Fibroblast of skin of abdomen (primary cell): ENCODE measurements at regions not wholly inside any gene's neighbourhood (a gene's known extent, or its start where the extent isn't known, plus 50 kb on each side); places are given as distances from the start of the nearest gene placed in this dataset.

Experiments
- DNase-seq: peaks from one replicate; pipeline ENCODE4 v3.0.0-alpha.2; 2013

- no peak for DNase-seq
Observed at GRCh38 chr20:11311659-11312224, 606.0 kb upstream of the BTBD3 start.

- DNase-seq: no peak
Observed at GRCh38 chr20:11315525-11315924, 602.2 kb upstream of the BTBD3 start.

- no peak for DNase-seq
Observed at GRCh38 chr20:11316244-11316643, 601.4 kb upstream of the BTBD3 start.

GRCh38 chr20:11320033-11320432 is 597.7 kb upstream of the BTBD3 start:
- no peak for DNase-seq

DNA sequence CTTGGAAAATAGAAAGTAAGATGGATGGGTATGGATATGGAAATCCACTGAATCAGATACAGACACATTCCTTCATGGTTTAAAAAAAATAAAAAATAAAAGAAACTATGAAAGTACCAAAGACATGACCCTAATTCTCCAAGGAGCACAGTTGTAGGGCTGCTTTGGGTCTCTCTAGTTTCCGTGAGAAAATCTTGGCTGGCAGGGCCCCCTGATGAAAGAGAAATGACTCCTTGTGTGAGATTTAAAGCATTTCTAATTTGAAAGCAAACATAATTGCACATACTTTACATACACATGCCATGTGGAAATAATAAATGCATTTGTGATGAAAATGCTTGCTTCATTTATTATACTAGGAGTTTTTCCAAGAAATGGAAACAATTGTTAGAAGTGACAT is 593.9 kb upstream of the BTBD3 start:
- DNase-seq: peak; percentile 87

DNA sequence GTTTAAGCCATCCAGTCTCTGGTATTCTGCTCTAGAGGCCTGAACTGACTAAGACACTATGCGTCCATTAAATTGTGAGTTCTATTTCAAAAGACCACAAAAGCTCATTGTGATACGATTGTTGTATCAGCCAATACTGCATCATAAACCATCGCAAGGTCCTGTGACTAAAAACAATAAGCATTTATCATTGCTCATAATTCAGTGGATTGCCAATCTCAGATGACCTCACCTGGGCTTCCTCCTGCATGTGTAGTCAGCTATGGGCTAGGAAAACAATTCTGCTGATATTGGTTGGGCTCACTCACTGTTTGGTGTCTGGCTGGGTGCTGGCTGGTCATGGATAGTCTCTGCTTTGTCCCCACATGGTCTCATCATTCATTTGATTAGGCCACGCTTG is 592.7 kb upstream of the BTBD3 start:
- no peak for DNase-seq

DNA sequence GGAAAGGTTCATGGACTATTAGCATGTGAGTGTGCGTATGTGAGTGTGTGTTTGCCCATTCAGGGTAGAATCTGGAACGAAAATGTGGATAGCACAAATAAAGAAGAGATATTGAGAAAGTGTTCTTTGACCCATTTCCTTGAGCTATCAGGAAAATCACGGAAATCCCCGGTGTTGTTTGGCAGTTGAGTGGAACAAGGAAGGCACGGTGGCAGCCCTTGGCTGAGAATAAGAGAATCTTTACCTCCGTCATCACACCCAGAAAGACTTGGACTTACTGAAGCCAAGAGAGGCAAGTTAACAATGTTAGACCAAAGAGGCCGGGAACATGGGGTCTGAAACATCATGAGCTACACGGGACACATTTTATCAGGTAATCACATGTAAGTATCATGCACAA is 588.9 kb upstream of the BTBD3 start:
- no peak for DNase-seq

DNA sequence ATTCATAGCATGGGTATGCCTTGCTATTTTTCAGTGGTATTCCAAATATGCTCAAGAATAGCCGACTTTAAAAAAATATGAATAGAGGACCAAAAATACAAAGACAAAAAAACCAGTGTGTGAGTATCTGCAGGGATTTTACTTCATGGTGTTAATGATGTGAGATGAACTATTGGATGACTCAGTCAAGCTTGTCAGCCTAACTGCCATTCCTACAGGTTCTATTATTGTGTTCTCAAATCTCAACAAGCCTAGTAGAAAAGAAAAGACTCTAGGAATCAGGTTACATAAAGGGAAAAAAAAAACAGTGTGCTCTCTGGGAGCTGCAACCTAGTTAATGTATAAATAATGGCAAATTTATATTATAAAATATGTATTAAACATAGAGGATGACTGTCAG is 588.4 kb upstream of the BTBD3 start:
- peak; percentile 10 for DNase-seq

GRCh38 chr20:11331096-11331495 is 586.6 kb upstream of the BTBD3 start:
- peak; percentile 43 for DNase-seq

GRCh38 chr20:11332381-11332780 is 585.3 kb upstream of the BTBD3 start:
- peak; percentile 7 for DNase-seq

DNA sequence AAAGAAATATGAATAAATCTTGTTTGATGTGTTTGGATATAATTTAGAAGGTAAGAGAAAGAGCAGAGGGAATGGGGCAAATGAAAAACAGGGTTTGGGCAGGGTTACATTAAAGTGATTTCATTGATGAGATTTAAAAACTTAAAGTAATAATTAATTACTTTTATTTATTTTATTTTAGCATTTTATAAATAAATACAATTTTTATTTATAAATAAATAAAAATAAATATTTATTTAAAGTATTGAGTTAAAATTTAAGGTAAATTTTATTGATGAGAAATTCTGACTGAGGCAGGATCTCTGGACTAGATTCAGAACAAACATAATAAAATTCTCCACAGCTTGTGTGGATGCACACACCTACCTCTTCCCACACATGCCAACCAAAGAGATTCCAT is 584.1 kb upstream of the BTBD3 start:
- no peak for DNase-seq

GRCh38 chr20:11337361-11338130 is 580.1 kb upstream of the BTBD3 start:
- no peak for DNase-seq

DNA sequence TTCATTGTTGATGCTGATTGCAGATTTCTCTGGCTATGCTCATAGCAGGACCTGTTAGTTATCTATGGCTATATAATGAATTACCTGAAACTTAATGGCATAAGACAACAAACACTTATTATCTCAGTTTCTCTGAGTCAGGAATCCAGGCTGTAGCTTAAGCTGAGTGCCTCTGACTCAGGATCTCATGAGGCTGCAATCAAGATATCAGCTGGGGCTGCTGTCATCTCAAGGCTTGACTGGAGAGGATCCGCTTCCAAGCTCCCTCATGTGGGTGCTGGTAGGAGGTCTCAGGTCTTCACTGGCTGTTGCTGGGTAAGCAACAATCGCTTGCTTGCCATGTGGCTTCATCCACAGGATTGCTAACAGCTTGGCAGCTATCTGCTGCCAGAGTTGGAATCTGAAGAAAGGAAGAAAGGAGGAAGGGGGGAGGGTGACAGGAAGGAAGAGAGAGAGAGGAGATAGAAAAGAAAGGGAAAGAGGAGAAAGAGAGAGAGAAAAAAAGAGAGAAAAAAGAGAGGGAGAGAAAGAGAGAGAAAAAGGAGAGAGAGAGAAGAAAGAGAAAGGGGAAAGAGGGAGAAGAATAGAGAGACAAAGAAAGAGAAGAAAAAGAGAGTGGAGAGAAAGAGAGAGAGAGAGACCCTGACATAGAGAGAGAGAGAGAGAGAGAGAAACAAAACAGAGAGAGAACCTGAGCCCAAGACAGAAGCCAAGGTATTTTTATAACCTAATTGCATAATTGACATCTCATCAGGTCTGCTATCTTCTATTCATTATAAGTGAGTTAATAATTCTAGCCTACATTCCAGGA is 579.0 kb upstream of the BTBD3 start:
- no peak for DNase-seq

DNA sequence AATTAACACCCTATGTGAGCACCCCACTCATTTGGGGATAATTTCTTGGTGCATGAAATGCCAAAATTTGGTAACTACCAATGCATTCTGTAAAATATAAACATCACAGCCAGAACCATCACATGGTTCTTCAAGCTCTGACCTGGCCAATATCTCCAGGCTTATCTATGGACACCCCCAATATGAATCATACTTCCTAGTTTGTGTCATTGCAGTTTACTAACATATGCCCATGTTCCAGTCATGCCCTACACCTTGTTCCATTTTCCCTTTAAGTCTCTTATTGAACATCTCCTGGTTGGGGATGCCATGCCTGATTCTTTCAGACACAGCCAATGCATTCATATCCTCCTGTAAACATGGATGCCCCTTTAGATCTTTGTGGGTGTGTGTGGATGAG is 572.8 kb upstream of the BTBD3 start:
- no peak for DNase-seq

GRCh38 chr20:11347738-11348137 is 570.0 kb upstream of the BTBD3 start:
- DNase-seq: no peak

DNA sequence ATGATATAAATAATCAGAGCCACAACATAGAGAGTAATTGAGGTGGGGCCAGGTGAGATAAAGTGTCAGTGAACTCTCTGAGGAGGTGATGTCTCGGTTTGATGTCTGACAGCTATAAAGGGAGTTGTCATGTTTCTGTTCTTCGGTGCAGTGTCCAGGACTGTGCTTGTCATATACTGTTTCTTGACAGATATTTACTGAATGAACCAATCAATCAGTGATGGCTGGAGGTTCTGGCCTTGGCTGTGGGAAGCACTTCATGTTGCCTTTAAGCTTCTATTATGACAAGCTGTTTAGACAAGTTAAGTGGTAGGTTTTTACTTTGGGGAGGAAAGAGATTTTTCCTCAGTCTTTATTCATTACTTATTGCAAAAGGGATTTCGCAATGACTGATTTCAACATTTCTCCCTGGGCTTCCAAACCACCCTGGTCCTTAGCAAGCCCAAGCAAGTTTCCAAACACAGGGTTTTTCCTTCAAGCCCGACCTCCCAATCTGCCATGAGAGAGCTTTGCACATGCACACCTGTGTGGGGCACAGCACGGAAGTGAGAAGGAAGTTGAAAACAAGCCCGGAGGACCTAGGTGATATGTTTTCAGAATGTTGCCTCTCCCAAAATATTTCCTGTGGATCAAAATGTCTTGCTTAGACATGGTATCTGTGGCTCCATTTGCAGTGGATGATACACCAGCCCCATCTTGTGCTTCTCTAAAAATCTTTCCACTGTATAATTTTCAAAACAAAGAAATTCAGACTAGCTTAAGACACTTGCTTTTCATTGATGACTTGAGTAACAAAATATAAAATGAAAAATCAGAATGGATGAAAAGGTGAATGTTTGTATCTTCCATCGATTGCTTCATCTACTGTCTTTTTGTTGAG is 567.3 kb upstream of the BTBD3 start:
- peak; percentile 61 for DNase-seq

GRCh38 chr20:11352041-11352440 is 565.7 kb upstream of the BTBD3 start:
- no peak for DNase-seq

DNA sequence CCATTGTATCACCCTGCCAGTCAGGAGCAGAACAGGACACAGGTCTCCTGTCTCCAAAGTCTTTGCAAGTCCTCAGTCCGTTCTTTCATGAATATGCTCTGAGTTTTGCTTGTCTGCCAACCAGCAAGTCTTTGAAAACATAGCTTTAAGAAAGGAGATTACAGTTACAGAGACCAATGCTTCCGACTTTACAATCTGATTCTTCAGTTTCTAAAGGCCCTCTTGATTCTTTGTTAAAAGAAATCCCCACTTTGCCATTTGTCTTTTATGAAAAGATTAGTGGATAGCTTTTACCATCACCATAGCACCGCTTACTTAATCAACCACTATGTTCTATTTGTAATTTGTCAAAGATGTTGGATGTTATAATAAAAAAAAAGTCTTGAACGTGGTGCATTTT is 562.8 kb upstream of the BTBD3 start:
- no peak for DNase-seq

DNA sequence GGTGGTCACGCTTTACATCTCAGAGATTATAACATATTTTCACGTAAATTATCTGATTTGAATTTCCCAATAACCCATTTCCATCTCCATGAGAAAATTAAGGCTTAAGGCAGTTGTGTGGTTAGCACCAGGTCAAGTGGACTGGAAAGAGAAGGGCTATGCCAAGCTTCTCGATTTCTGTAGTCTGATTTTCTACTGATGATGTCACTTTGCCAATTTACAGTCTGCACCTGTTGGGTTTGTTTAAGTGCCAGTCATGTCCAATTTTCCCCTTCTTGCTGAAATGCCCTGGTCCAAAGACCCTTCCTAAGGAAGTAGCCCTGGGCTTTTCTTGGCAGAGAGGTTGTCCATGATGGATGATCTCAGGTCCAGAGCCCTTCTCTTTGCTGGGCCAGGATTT is 562.3 kb upstream of the BTBD3 start:
- DNase-seq: no peak

DNA sequence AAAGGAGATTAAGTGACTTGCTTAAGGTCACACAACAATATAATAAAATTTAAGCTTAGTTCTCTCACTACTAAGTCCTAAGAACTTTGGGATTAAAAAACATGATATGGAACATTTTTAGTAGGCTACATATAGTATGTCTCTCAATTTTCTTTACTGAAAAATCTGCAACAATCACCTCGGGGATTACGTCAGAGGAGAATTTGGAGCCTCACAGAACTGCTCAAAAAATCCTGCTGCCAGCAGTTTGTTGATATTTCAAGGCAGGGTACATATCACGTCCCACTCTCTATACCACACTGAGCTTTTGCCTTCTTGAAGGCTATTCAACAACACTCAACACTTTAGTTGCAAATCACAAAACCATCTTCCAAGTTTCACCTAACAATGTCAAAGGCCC is 561.6 kb upstream of the BTBD3 start:
- no peak for DNase-seq

DNA sequence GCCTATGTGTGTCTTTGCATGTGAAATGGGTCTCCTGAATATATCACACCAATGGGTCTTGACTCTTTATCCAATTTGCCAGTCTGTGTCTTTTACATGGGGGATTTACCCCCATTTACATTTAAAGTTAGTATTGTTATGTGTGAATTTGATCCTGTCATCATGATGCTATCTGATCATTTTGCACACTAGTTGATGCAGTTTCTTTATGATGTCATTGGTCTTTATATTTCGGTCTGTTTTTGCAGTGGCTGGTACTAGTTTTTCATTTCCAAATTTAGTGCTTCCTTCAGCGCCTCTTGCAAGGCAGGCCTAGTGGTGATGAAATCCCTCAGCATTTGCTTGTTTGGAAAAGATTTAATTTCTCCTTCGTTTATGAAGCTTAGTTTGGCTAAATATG is 555.2 kb upstream of the BTBD3 start:
- no peak for DNase-seq

DNA sequence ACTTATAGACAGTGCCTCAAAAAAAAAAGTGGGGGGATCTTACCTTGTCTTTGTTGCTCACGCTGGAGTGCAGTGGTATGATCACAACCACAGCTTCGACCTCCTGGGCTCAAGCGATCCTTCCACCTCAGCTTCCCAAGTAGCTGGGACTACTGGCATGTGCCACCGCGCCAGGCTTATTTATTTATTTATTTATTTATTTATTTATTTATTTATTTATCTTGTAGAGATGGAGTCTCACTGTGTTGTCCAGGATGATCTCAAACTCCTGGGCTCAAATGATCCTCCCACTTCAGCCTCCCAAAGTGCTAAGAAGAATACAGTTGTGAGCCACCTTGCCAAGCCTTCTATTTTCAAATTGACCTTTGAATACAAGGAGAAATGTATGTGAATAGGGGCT is 553.0 kb upstream of the BTBD3 start:
- no peak for DNase-seq

GRCh38 chr20:11366660-11367059 is 551.0 kb upstream of the BTBD3 start:
- DNase-seq: peak; percentile 59
